ENCODE measurements at regions not wholly inside any gene's neighbourhood (a gene's known extent, or its start where the extent isn't known, plus 50 kb on each side); places are given as distances from the start of the nearest gene placed in this dataset.

DNA sequence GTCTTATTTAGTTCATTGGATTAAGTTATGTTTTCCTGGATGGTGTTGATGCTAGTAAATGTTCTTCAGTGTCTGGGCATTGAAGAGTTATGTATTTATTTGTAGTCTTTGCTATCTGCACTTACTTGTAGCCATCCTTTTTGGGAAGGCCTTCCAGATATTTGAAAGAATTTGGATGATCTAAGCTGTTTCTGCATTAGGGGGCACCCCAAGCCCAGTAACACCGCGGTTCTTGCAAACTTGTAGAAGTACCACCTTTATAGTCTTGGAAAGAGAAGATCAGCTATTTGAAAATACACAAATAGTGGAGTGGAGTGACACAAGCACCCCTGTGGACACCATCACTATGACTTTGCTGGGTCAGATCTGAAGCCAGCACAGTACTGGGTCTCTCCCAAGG, 175.9 kb upstream of the KIF2B start:
- Histone ChIP-seq H3K27me3 (no peaks in the 10 kb centered on the region), H3K27ac (no peak overlapping the region), H3K4me3 (no peak overlapping the region), H3K4me1 (no peaks in the 10 kb centered on the region), H3K36me3 (no peaks in the 10 kb centered on the region), H3K9me3 (no peaks in the 10 kb centered on the region)
- no peak for TF ChIP-seq POLR2A (IDR thresholded peaks at IDR 0.05)
- TF ChIP-seq, protein P1, sequence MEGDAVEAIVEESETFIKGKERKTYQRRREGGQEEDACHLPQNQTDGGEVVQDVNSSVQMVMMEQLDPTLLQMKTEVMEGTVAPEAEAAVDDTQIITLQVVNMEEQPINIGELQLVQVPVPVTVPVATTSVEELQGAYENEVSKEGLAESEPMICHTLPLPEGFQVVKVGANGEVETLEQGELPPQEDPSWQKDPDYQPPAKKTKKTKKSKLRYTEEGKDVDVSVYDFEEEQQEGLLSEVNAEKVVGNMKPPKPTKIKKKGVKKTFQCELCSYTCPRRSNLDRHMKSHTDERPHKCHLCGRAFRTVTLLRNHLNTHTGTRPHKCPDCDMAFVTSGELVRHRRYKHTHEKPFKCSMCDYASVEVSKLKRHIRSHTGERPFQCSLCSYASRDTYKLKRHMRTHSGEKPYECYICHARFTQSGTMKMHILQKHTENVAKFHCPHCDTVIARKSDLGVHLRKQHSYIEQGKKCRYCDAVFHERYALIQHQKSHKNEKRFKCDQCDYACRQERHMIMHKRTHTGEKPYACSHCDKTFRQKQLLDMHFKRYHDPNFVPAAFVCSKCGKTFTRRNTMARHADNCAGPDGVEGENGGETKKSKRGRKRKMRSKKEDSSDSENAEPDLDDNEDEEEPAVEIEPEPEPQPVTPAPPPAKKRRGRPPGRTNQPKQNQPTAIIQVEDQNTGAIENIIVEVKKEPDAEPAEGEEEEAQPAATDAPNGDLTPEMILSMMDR (IDR thresholded peaks at IDR 0.05) = no peak
- WGBS, 2 donors = 100% methylated on average over 2 of the region's 2 CpGs; no CpG with 5 or more reads in 1 of the 2 donors
- intact Hi-C loops (cut with DNase I) = no loop called here
- no peak for DNase-seq

DNA sequence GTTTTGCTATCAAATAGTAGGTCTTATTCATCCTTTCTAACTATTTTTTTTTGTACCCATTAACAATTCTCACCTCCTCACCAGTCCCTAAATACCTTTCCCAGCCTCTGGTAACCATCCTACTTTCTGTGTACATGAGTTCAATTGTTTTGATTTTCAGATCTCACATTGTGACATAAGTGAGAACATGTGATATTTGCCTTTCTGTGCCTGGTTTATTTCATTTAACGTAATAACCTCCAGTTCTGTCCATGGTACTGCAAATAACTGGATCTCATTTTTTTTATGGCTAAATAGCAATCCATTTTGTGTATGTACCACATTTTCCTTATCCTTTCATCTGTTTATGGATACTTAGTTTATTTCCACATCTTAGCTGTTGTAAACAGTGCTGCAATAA, 181.9 kb upstream of the KIF2B start:
- H3K4me3 ChIP-seq = no peak overlapping the region
- intact Hi-C loops (cut with DNase I) = no loop called here
- H3K27ac ChIP-seq = no peak overlapping the region
- WGBS, 2 donors = 71 to 81% methylated on average over 1 of the region's 1 CpG
- no peaks in the 10 kb centered on the region for H3K27me3 ChIP-seq
- no peak for DNase-seq
- no peak for TF ChIP-seq POLR2A (IDR thresholded peaks at IDR 0.05)
- TF ChIP-seq, protein P1 (IDR thresholded peaks at IDR 0.05) = no peak
- H3K36me3 ChIP-seq = no peaks in the 10 kb centered on the region
- H3K4me1 ChIP-seq = no peaks in the 10 kb centered on the region
- no peaks in the 10 kb centered on the region for H3K9me3 ChIP-seq

GRCh38 chr17:53635444-53635843, 187.3 kb upstream of the KIF2B start:
- Histone ChIP-seq H3K4me3 (no peak overlapping the region), H3K27ac (no peak overlapping the region), H3K36me3 (no peaks in the 10 kb centered on the region), H3K9me3 (no peaks in the 10 kb centered on the region), H3K4me1 (no peaks in the 10 kb centered on the region), H3K27me3 (no peaks in the 10 kb centered on the region)
- intact Hi-C loops (cut with DNase I) = no loop called here
- WGBS, 2 donors = 68 to 73% methylated on average over 1 of the region's 1 CpG
- no peak for TF ChIP-seq POLR2A (IDR thresholded peaks at IDR 0.05)
- TF ChIP-seq, protein P1 (IDR thresholded peaks at IDR 0.05) = no peak
- no peak for DNase-seq

GRCh38 chr17:53633856-53634255, 188.9 kb upstream of the KIF2B start:
- Histone ChIP-seq H3K4me1 (no peaks in the 10 kb centered on the region), H3K27ac (no peak overlapping the region), H3K4me3 (no peak overlapping the region), H3K9me3 (no peaks in the 10 kb centered on the region), H3K36me3 (no peaks in the 10 kb centered on the region), H3K27me3 (no peaks in the 10 kb centered on the region)
- DNase-seq = no peak
- intact Hi-C loops (cut with DNase I) = no loop called here
- TF ChIP-seq POLR2A (IDR thresholded peaks at IDR 0.05) = no peak
- TF ChIP-seq, protein P1 (IDR thresholded peaks at IDR 0.05) = no peak
- WGBS, 2 donors = 89 to 100% methylated on average over 1 of the region's 1 CpG

GRCh38 chr17:53631486-53631885, 191.2 kb upstream of the KIF2B start:
- no peaks in the 10 kb centered on the region for H3K27me3 ChIP-seq
- WGBS, 2 donors = 52% methylated on average over 4 of the region's 4 CpGs
- no peaks in the 10 kb centered on the region for H3K4me1 ChIP-seq
- H3K27ac ChIP-seq = no peak overlapping the region
- no peak for TF ChIP-seq POLR2A (IDR thresholded peaks at IDR 0.05)
- TF ChIP-seq, protein P1 (IDR thresholded peaks at IDR 0.05) = no peak
- DNase-seq = no peak
- intact Hi-C loops (cut with DNase I) = no loop called here
- H3K9me3 ChIP-seq = no peaks in the 10 kb centered on the region
- H3K36me3 ChIP-seq = no peaks in the 10 kb centered on the region
- H3K4me3 ChIP-seq = no peak overlapping the region

All from esophagus squamous epithelium (tissue), 5 donors.